ENCODE measurements at regions not wholly inside any gene's neighbourhood (a gene's known extent, or its start where the extent isn't known, plus 50 kb on each side); places are given as distances from the start of the nearest gene placed in this dataset.

DNA sequence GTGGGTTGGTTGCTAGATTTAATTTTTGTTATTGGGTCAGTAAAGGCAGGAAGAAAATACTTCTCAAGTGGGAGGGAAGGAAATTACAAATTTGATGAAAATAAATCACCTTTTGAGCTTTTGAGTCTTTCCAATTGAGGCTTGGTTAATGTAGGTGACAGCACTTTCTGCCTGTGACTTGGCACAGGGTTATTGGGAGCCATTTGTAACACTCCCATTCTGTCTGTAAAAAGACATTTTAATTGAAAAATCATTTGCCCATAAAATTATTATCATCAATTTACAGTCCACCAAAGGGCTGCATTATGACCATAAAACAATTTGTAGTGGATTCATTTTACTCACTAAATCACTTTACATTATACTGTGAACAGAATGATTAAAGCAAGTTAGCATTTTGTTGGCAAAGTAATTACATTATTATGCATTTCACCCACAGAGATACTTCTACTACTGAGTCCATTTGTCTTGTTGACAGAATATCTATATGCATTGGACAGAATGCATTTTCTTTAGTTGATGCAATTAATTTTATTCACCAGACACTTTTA is 974.6 kb downstream of the UQCRFS1 start:
- ChIA-PET POLR2A (no interaction called here), CTCF (interaction anchor here (1.2 kb wide), 1 partner anchor 395 kb away, joined by 3 read pairs; no protein-coding TSS in a partner anchor)
- Histone ChIP-seq H3K36me3 (ENCODE audit: control insufficient read depth in 4 of 4, insufficient read depth in 4 of 4, low read length in 3 of 4) (no peaks in the 10 kb centered on the region), H3K27ac (ENCODE audit: insufficient read depth in 1 of 2, low read depth in 1 of 2, low read length in 2 of 2, poor library complexity in 1 of 2, severe bottlenecking in 2 of 2) (no peak overlapping the region), H3K9me3 (ENCODE audit: control extremely low read depth in 1 of 5, control insufficient read depth in 4 of 5, insufficient read depth in 2 of 5, low read depth in 1 of 5, low read length in 4 of 5) (no peaks in the 10 kb centered on the region), H3K4me1 (ENCODE audit: control extremely low read depth in 1 of 4, control insufficient read depth in 4 of 4, insufficient read depth in 4 of 4, low read length in 3 of 4) (no peaks in the 10 kb centered on the region), H3K4me3 (ENCODE audit: control insufficient read depth in 1 of 7, extremely low read depth in 1 of 7, insufficient read depth in 4 of 7, low read depth in 2 of 7, low read length in 6 of 7) (no peak overlapping the region), H3K27me3 (replicated peaks in 2 of 5; ENCODE audit: control insufficient read depth in 4 of 5, insufficient read depth in 5 of 5, low read length in 4 of 5) (peaks cover 0 to 4% (median 0%) of the 10 kb centered on the region in 5 experiments)
- no peak for DNase-seq

DNA sequence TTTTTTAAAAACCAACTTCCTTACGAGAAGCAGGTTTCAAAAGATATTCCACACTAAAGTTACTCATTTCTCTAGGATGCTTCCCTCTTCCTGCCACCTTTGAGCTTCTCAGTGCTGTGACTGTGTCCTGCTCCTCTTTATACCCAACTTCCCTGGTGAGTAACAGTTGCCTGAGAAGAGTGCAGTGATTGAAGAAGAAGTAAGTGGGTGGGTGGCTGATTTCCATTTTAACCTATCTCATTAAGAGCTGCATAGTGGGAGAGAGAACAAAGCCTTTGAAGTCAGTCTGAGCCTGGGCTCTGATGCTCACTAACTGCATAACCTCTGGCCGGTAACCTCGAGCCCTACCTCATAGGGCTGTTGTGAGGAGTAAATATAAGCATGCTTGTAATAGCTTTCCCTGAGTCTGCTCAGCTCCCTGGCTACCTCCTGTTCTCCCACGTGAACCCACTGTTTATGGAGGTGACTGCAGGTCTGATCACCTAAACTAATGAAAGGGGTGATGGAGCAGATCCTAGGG is 977.3 kb downstream of the UQCRFS1 start:
- 97% methylated on average over 2 of the region's 4 CpGs for WGBS (ENCODE audit: insufficient coverage)
- no peak for DNase-seq
- H3K27me3 ChIP-seq (replicated peaks in 2 of 5; ENCODE audit: control insufficient read depth in 4 of 5, insufficient read depth in 5 of 5, low read length in 4 of 5): peaks cover 0 to 4% (median 0%) of the 10 kb centered on the region in 5 experiments
- no peaks in the 10 kb centered on the region for H3K9me3 ChIP-seq (ENCODE audit: control extremely low read depth in 1 of 5, control insufficient read depth in 4 of 5, insufficient read depth in 2 of 5, low read depth in 1 of 5, low read length in 4 of 5)
- ChIA-PET POLR2A (no interaction called here), CTCF (interaction anchor here (0.9 kb wide), 1 partner anchor 10 kb away, joined by 3 read pairs; no protein-coding TSS in a partner anchor)
- no peak overlapping the region for H3K27ac ChIP-seq (ENCODE audit: insufficient read depth in 1 of 2, low read depth in 1 of 2, low read length in 2 of 2, poor library complexity in 1 of 2, severe bottlenecking in 2 of 2)
- H3K4me1 ChIP-seq (ENCODE audit: control extremely low read depth in 1 of 4, control insufficient read depth in 4 of 4, insufficient read depth in 4 of 4, low read length in 3 of 4): no peaks in the 10 kb centered on the region
- no peak overlapping the region for H3K4me3 ChIP-seq (ENCODE audit: control insufficient read depth in 1 of 7, extremely low read depth in 1 of 7, insufficient read depth in 4 of 7, low read depth in 2 of 7, low read length in 6 of 7)
- H3K36me3 ChIP-seq (ENCODE audit: control insufficient read depth in 4 of 4, insufficient read depth in 4 of 4, low read length in 3 of 4): no peaks in the 10 kb centered on the region

DNA sequence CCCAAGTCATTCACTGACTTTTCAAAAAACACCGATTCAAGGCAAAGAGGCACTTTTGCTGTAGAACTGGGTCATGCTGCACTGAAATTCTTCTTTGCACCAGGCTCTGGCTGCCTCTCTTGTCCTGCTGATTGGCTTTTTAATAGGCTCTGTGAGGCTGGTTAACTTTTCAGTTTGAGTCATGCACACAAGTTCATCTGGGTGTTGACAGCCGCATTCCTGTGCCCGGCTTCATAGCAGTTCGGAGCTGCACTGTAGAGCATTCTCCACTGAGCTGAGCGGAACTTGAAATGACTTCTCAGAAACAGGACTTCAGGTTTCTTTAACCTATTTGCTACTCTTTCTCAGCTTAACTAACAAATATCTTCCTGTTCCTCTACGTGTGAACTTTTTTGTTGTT is 978.3 kb downstream of the UQCRFS1 start:
- Histone ChIP-seq H3K36me3 (ENCODE audit: control insufficient read depth in 4 of 4, insufficient read depth in 4 of 4, low read length in 3 of 4) (no peaks in the 10 kb centered on the region), H3K4me1 (ENCODE audit: control extremely low read depth in 1 of 4, control insufficient read depth in 4 of 4, insufficient read depth in 4 of 4, low read length in 3 of 4) (no peaks in the 10 kb centered on the region), H3K4me3 (ENCODE audit: control insufficient read depth in 1 of 7, extremely low read depth in 1 of 7, insufficient read depth in 4 of 7, low read depth in 2 of 7, low read length in 6 of 7) (no peak overlapping the region), H3K27ac (ENCODE audit: insufficient read depth in 1 of 2, low read depth in 1 of 2, low read length in 2 of 2, poor library complexity in 1 of 2, severe bottlenecking in 2 of 2) (no peak overlapping the region), H3K9me3 (ENCODE audit: control extremely low read depth in 1 of 5, control insufficient read depth in 4 of 5, insufficient read depth in 2 of 5, low read depth in 1 of 5, low read length in 4 of 5) (no peaks in the 10 kb centered on the region), H3K27me3 (replicated peaks in 2 of 5; ENCODE audit: control insufficient read depth in 4 of 5, insufficient read depth in 5 of 5, low read length in 4 of 5) (peaks cover 0 to 4% (median 0%) of the 10 kb centered on the region in 5 experiments)
- WGBS (ENCODE audit: insufficient coverage): 88% methylated on average over 4 of the region's 6 CpGs
- POLR2A ChIA-PET: no interaction called here
- CTCF ChIA-PET: no interaction called here
- no peak for DNase-seq

DNA sequence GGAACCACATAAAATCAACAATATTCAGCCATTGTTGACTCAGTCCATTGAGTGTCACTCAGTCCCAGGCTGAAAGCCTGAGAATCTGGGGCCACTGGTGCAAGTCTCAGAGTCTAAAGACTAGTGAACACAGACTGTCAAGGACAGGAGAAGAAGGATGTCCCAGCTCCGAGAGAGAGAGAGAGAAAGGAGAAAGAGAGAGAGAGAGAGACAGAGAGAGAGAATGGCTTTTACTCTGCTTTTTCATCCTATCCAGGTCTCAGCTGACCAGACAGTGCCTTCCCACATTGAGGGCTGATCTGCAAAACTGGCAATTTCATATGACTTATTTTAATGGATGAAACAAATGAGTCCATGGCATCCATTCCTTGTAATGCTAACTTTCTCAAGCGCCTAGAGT is 984.1 kb downstream of the UQCRFS1 start:
- ChIA-PET CTCF (no interaction called here), POLR2A (no interaction called here)
- 90% methylated on average over 2 of the region's 2 CpGs for WGBS (ENCODE audit: insufficient coverage)

GRCh38 chr19:28224441-28224840 is 988.5 kb downstream of the UQCRFS1 start:
- CTCF ChIA-PET: no interaction called here
- peaks cover 0 to 2% (median 0%) of the 10 kb centered on the region in 5 experiments for H3K9me3 ChIP-seq (ENCODE audit: control extremely low read depth in 1 of 5, control insufficient read depth in 4 of 5, insufficient read depth in 2 of 5, low read depth in 1 of 5, low read length in 4 of 5)
- no peaks in the 10 kb centered on the region for H3K4me1 ChIP-seq (ENCODE audit: control extremely low read depth in 1 of 4, control insufficient read depth in 4 of 4, insufficient read depth in 4 of 4, low read length in 3 of 4)
- no peak overlapping the region for H3K27ac ChIP-seq (ENCODE audit: insufficient read depth in 1 of 2, low read depth in 1 of 2, low read length in 2 of 2, poor library complexity in 1 of 2, severe bottlenecking in 2 of 2)
- H3K36me3 ChIP-seq (ENCODE audit: control insufficient read depth in 4 of 4, insufficient read depth in 4 of 4, low read length in 3 of 4): no peaks in the 10 kb centered on the region
- POLR2A ChIA-PET: no interaction called here
- peaks cover 0 to 2% (median 0%) of the 10 kb centered on the region in 5 experiments for H3K27me3 ChIP-seq (replicated peaks in 2 of 5; ENCODE audit: control insufficient read depth in 4 of 5, insufficient read depth in 5 of 5, low read length in 4 of 5)
- no peak for DNase-seq
- WGBS (ENCODE audit: insufficient coverage): 95% methylated on average over 8 of the region's 10 CpGs
- no peak overlapping the region for H3K4me3 ChIP-seq (ENCODE audit: control insufficient read depth in 1 of 7, extremely low read depth in 1 of 7, insufficient read depth in 4 of 7, low read depth in 2 of 7, low read length in 6 of 7)

More for the DNA sequence above, 984.1 kb downstream of the UQCRFS1 start:
- H3K9me3 ChIP-seq (ENCODE audit: control extremely low read depth in 1 of 5, control insufficient read depth in 4 of 5, insufficient read depth in 2 of 5, low read depth in 1 of 5, low read length in 4 of 5): peaks cover 0 to 2% (median 0%) of the 10 kb centered on the region in 5 experiments
- H3K36me3 ChIP-seq (ENCODE audit: control insufficient read depth in 4 of 4, insufficient read depth in 4 of 4, low read length in 3 of 4): no peaks in the 10 kb centered on the region
- H3K4me3 ChIP-seq (ENCODE audit: control insufficient read depth in 1 of 7, extremely low read depth in 1 of 7, insufficient read depth in 4 of 7, low read depth in 2 of 7, low read length in 6 of 7): no peak overlapping the region
- no peak for DNase-seq
- no peak overlapping the region for H3K27ac ChIP-seq (ENCODE audit: insufficient read depth in 1 of 2, low read depth in 1 of 2, low read length in 2 of 2, poor library complexity in 1 of 2, severe bottlenecking in 2 of 2)
- peaks cover 0 to 2% (median 0%) of the 10 kb centered on the region in 5 experiments for H3K27me3 ChIP-seq (replicated peaks in 2 of 5; ENCODE audit: control insufficient read depth in 4 of 5, insufficient read depth in 5 of 5, low read length in 4 of 5)
- H3K4me1 ChIP-seq (ENCODE audit: control extremely low read depth in 1 of 4, control insufficient read depth in 4 of 4, insufficient read depth in 4 of 4, low read length in 3 of 4): no peaks in the 10 kb centered on the region

DNA sequence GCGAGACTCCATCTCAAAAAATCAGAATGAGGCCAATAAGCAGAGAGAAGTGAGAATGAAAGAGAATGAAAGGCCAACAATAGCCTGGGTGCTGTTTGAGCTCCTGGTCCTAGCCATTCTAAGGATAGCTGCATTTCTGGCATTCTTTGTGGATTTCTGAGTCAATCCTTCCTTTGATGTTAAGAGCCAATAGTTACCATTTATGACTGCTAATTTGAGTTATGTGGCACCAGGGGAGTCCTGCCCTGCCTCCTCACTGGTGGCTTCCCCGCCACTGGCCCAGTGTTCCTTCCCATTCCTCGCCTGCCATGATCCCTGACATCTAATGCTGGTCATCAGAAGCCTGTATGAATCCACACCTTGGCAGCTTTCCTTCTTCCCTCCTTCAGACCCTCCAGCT is 991.2 kb downstream of the UQCRFS1 start:
- WGBS (ENCODE audit: insufficient coverage): 86% methylated on average over 1 of the region's 3 CpGs
- CTCF ChIA-PET: no interaction called here
- no peak overlapping the region for H3K27ac ChIP-seq (ENCODE audit: insufficient read depth in 1 of 2, low read depth in 1 of 2, low read length in 2 of 2, poor library complexity in 1 of 2, severe bottlenecking in 2 of 2)

DNA sequence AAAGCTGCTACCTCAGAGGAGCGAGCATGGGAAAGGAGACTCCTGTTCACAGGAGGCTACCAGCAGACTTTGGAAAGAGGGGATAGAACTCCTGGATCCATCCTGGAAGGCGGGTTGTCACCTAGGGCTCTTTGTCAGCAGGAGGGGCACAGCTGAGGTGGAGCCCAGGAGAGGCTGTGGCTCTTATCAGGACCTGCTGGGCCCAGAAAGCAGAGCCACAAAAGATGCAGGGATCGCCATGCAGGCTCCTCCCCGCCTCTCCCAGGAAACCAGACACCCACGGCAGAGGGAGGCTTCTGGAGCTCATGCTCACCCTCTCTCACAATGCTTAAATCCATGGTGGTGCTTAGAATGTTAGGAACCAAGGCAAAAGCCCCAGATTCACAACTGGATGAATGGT is 994.2 kb downstream of the UQCRFS1 start:
- H3K4me1 ChIP-seq (ENCODE audit: control extremely low read depth in 1 of 4, control insufficient read depth in 4 of 4, insufficient read depth in 4 of 4, low read length in 3 of 4): no peaks in the 10 kb centered on the region
- H3K27me3 ChIP-seq (replicated peaks in 2 of 5; ENCODE audit: control insufficient read depth in 4 of 5, insufficient read depth in 5 of 5, low read length in 4 of 5): no peaks in the 10 kb centered on the region
- 33% methylated on average over 1 of the region's 5 CpGs for WGBS (ENCODE audit: insufficient coverage)
- no peaks in the 10 kb centered on the region for H3K9me3 ChIP-seq (ENCODE audit: control extremely low read depth in 1 of 5, control insufficient read depth in 4 of 5, insufficient read depth in 2 of 5, low read depth in 1 of 5, low read length in 4 of 5)
- H3K36me3 ChIP-seq (ENCODE audit: control insufficient read depth in 4 of 4, insufficient read depth in 4 of 4, low read length in 3 of 4): no peaks in the 10 kb centered on the region
- no peak overlapping the region for H3K27ac ChIP-seq (ENCODE audit: insufficient read depth in 1 of 2, low read depth in 1 of 2, low read length in 2 of 2, poor library complexity in 1 of 2, severe bottlenecking in 2 of 2)
- ChIA-PET POLR2A (no interaction called here), CTCF (no interaction called here)
- DNase-seq: no peak
- no peak overlapping the region for H3K4me3 ChIP-seq (ENCODE audit: control insufficient read depth in 1 of 7, extremely low read depth in 1 of 7, insufficient read depth in 4 of 7, low read depth in 2 of 7, low read length in 6 of 7)

More for the DNA sequence above, 991.2 kb downstream of the UQCRFS1 start:
- peaks cover 0 to 2% (median 0%) of the 10 kb centered on the region in 5 experiments for H3K9me3 ChIP-seq (ENCODE audit: control extremely low read depth in 1 of 5, control insufficient read depth in 4 of 5, insufficient read depth in 2 of 5, low read depth in 1 of 5, low read length in 4 of 5)
- H3K27me3 ChIP-seq (replicated peaks in 2 of 5; ENCODE audit: control insufficient read depth in 4 of 5, insufficient read depth in 5 of 5, low read length in 4 of 5): no peaks in the 10 kb centered on the region
- H3K36me3 ChIP-seq (ENCODE audit: control insufficient read depth in 4 of 4, insufficient read depth in 4 of 4, low read length in 3 of 4): no peaks in the 10 kb centered on the region
- H3K4me1 ChIP-seq (ENCODE audit: control extremely low read depth in 1 of 4, control insufficient read depth in 4 of 4, insufficient read depth in 4 of 4, low read length in 3 of 4): no peaks in the 10 kb centered on the region
- no peak for DNase-seq
- POLR2A ChIA-PET: no interaction called here
- no peak overlapping the region for H3K4me3 ChIP-seq (ENCODE audit: control insufficient read depth in 1 of 7, extremely low read depth in 1 of 7, insufficient read depth in 4 of 7, low read depth in 2 of 7, low read length in 6 of 7)

All from common myeloid progenitor, CD34-positive (primary cell).